ENCODE measurements at regions not wholly inside any gene's neighbourhood (a gene's known extent, or its start where the extent isn't known, plus 50 kb on each side); places are given as distances from the start of the nearest gene placed in this dataset.

GRCh38 chr13:106246242-106246641 lies 289.2 kb downstream of the EFNB2 start:
- no peaks in the 10 kb centered on the region for H3K27me3 ChIP-seq (ENCODE audit: insufficient read depth, low read length, poor library complexity)
- no peak overlapping the region for H3K27ac ChIP-seq (ENCODE audit: low read length)
- no peaks in the 10 kb centered on the region for H3K36me3 ChIP-seq (ENCODE audit: insufficient read depth, low read length)
- no peak overlapping the region for H3K4me3 ChIP-seq (ENCODE audit: low read depth in 1 of 2, low read length in 2 of 2)
- ATAC-seq (ENCODE audit: insufficient read depth, low read depth) (no peak), DNase-seq (no peak)
- H3K4me1 ChIP-seq (ENCODE audit: insufficient read depth, low read length): no peaks in the 10 kb centered on the region
- H3K79me2 ChIP-seq (ENCODE audit: insufficient read depth, low read length): no peaks in the 10 kb centered on the region
- H3K9me3 ChIP-seq (ENCODE audit: insufficient read depth, low read length, severe bottlenecking): no peaks in the 10 kb centered on the region
- TF ChIP-seq CTCF (IDR thresholded peaks at IDR 0.05; ENCODE audit: borderline replicate concordance, extremely low read depth, low read length, poor library complexity, severe bottlenecking) (no peak), EZH2 (IDR thresholded peaks at IDR 0.05; ENCODE audit: borderline replicate concordance, low read depth, low read length, severe bottlenecking) (no peak)
- no peak overlapping the region for H3K9ac ChIP-seq (ENCODE audit: low read depth, low read length)
- H2AFZ ChIP-seq (ENCODE audit: low read depth, low read length): no peak overlapping the region
- no peaks in the 10 kb centered on the region for H4K20me1 ChIP-seq (ENCODE audit: insufficient read depth, low read length)
- H3K4me2 ChIP-seq (ENCODE audit: insufficient read depth, low read length): no peak overlapping the region

- Histone ChIP-seq H3K9ac (ENCODE audit: low read depth, low read length) (no peak overlapping the region), H3K27me3 (ENCODE audit: insufficient read depth, low read length, poor library complexity) (no peaks in the 10 kb centered on the region), H3K36me3 (ENCODE audit: insufficient read depth, low read length) (no peaks in the 10 kb centered on the region), H4K20me1 (ENCODE audit: insufficient read depth, low read length) (no peaks in the 10 kb centered on the region), H3K9me3 (ENCODE audit: insufficient read depth, low read length, severe bottlenecking) (no peaks in the 10 kb centered on the region), H3K27ac (ENCODE audit: low read length) (no peak overlapping the region), H3K4me2 (ENCODE audit: insufficient read depth, low read length) (no peak overlapping the region), H2AFZ (ENCODE audit: low read depth, low read length) (no peak overlapping the region), H3K4me1 (ENCODE audit: insufficient read depth, low read length) (no peaks in the 10 kb centered on the region), H3K79me2 (ENCODE audit: insufficient read depth, low read length) (no peaks in the 10 kb centered on the region), H3K4me3 (ENCODE audit: low read depth in 1 of 2, low read length in 2 of 2) (no peak overlapping the region)
- TF ChIP-seq CTCF (IDR thresholded peaks at IDR 0.05; ENCODE audit: borderline replicate concordance, extremely low read depth, low read length, poor library complexity, severe bottlenecking) (no peak), EZH2 (IDR thresholded peaks at IDR 0.05; ENCODE audit: borderline replicate concordance, low read depth, low read length, severe bottlenecking) (no peak)
- ATAC-seq (ENCODE audit: insufficient read depth, low read depth) (no peak), DNase-seq (no peak)
Measured at GRCh38 chr13:106243011-106243565, 292.4 kb downstream of the EFNB2 start.

GRCh38 chr13:106241974-106242953 lies 293.2 kb downstream of the EFNB2 start:
- H3K9ac ChIP-seq (ENCODE audit: low read depth, low read length): no peak overlapping the region
- no peak for DNase-seq
- no peak overlapping the region for H2AFZ ChIP-seq (ENCODE audit: low read depth, low read length)
- no peaks in the 10 kb centered on the region for H4K20me1 ChIP-seq (ENCODE audit: insufficient read depth, low read length)
- no peaks in the 10 kb centered on the region for H3K36me3 ChIP-seq (ENCODE audit: insufficient read depth, low read length)
- H3K4me3 ChIP-seq (ENCODE audit: low read depth in 1 of 2, low read length in 2 of 2): no peak overlapping the region
- TF ChIP-seq EZH2 (IDR thresholded peaks at IDR 0.05; ENCODE audit: borderline replicate concordance, low read depth, low read length, severe bottlenecking) (no peak), CTCF (IDR thresholded peaks at IDR 0.05; ENCODE audit: borderline replicate concordance, extremely low read depth, low read length, poor library complexity, severe bottlenecking) (no peak)
- no peaks in the 10 kb centered on the region for H3K79me2 ChIP-seq (ENCODE audit: insufficient read depth, low read length)
- H3K9me3 ChIP-seq (ENCODE audit: insufficient read depth, low read length, severe bottlenecking): no peaks in the 10 kb centered on the region
- H3K27me3 ChIP-seq (ENCODE audit: insufficient read depth, low read length, poor library complexity): no peaks in the 10 kb centered on the region
- no peak for ATAC-seq (ENCODE audit: insufficient read depth, low read depth)
- no peaks in the 10 kb centered on the region for H3K4me1 ChIP-seq (ENCODE audit: insufficient read depth, low read length)
- H3K4me2 ChIP-seq (ENCODE audit: insufficient read depth, low read length): no peak overlapping the region
- H3K27ac ChIP-seq (ENCODE audit: low read length): no peak overlapping the region
